Uterus (tissue), 2 donors: ENCODE measurements at regions not wholly inside any gene's neighbourhood (a gene's known extent, or its start where the extent isn't known, plus 50 kb on each side); places are given as distances from the start of the nearest gene placed in this dataset.

Experiments used
- CTCF ChIP-seq, 4 experiments: fragments of 200-600 bp in 2 of 4; fragments of 450-650 bp in 2 of 4; sonication (generic) in 2 of 4; IDR thresholded peaks; one replicate each; pipeline ENCODE4 v1.5.1; 2016 to 2019; ENCODE audit warnings: antibody characterized with exemption in 4 of 4, mild to moderate bottlenecking in 2 of 4, moderate library complexity in 1 of 4
- POLR2A ChIP-seq, 2 donors: fragments of 450-650 bp; IDR thresholded peaks; one replicate each; pipeline ENCODE4 v1.6.1; 2016; ENCODE audit warnings: antibody characterized with exemption in 2 of 2, mild to moderate bottlenecking in 1 of 2, moderate library complexity in 1 of 2

- TF ChIP-seq CTCF (IDR thresholded peaks at IDR 0.05) (no peak), POLR2A (IDR thresholded peaks at IDR 0.05) (no peak)
Measured at GRCh38 chr12:71011261-71011660, 90.7 kb upstream of the PTPRR start.
